A673 (cell line): ENCODE measurements at regions not wholly inside any gene's neighbourhood (a gene's known extent, or its start where the extent isn't known, plus 50 kb on each side); places are given as distances from the start of the nearest gene placed in this dataset.

Experiments used
- BruUV-seq: library from RNA; stranded (reverse); fragments of 400-500 nt; replicated peaks from 2 replicates; lab custom pipeline; 2021; lab: Mats Ljungman, UMichigan
- CTCF ChIA-PET: fragments of 300-600 bp; sonication (Branson Sonifier 250); formaldehyde crosslinking; loops from one replicate; lab custom pipeline; 2022; ENCODE audit warnings: antibody characterized with exemption; lab: Charles Lee
- POLR2A ChIA-PET: fragments of 300-600 bp; sonication (Branson Sonifier 250); formaldehyde crosslinking; loops from one replicate; lab custom pipeline; 2022; ENCODE audit warnings: antibody characterized with exemption; ENCODE audit not compliant: low non-redundant PET; lab: Charles Lee
- DNase-seq: peaks from one replicate; pipeline ENCODE4 v3.0.0-alpha.2; 2015; ENCODE audit warnings: low spot score
- H3K27ac ChIP-seq: fragments of 200-600 bp; sonication (generic); 2 replicates; pipeline ENCODE4 v1.5.1; 2016; ENCODE audit warnings: mixed run types, low read depth, mild to moderate bottlenecking, mixed read lengths, antibody characterized with exemption, low read length; ENCODE audit not compliant: poor library complexity, severe bottlenecking
- H3K27me3 ChIP-seq: fragments of 200-600 bp; sonication (generic); replicated peaks from 2 replicates; pipeline ENCODE4 v1.6.1; 2017; ENCODE audit warnings: mixed run types, low read depth, mild to moderate bottlenecking, mixed read lengths, antibody characterized with exemption, low read length; ENCODE audit not compliant: insufficient read depth, poor library complexity
- H3K36me3 ChIP-seq: fragments of 200-600 bp; sonication (generic); 2 replicates; pipeline ENCODE4 v1.6.1; 2016; ENCODE audit warnings: mixed run types, mild to moderate bottlenecking, mixed read lengths, antibody characterized with exemption, low read length; ENCODE audit not compliant: insufficient read depth, poor library complexity, severe bottlenecking
- H3K4me1 ChIP-seq: fragments of 200-600 bp; sonication (generic); 2 replicates; pipeline ENCODE4 v1.6.1; 2017; ENCODE audit warnings: mixed run types, mild to moderate bottlenecking, mixed read lengths, antibody characterized with exemption, low read length; ENCODE audit not compliant: insufficient read depth, poor library complexity, severe bottlenecking
- H3K4me3 ChIP-seq: fragments of 200-600 bp; sonication (generic); 2 replicates; pipeline ENCODE4 v1.5.1; 2016; ENCODE audit warnings: low read depth, mixed run types, mild to moderate bottlenecking, mixed read lengths, low read length; ENCODE audit not compliant: poor library complexity, severe bottlenecking
- H3K9me3 ChIP-seq: fragments of 200-600 bp; sonication (generic); 2 replicates; pipeline ENCODE4 v1.6.1; 2016; ENCODE audit warnings: mixed run types, low read depth, mild to moderate bottlenecking, mixed read lengths, antibody characterized with exemption, low read length; ENCODE audit not compliant: poor library complexity, severe bottlenecking
- EZH2 ChIP-seq: fragments of 200-600 bp; sonication (generic); IDR thresholded peaks from 2 replicates; pipeline ENCODE4 v1.6.1; 2017; ENCODE audit warnings: borderline replicate concordance, low read depth, mild to moderate bottlenecking, mixed read lengths, antibody characterized with exemption, low read length; ENCODE audit not compliant: poor library complexity, severe bottlenecking
- intact Hi-C: fragments of 100-400 bp; cut with micrococcal nuclease; formaldehyde crosslinking; loops from one replicate; pipeline ENCODE4 v1.10.0; 2022; ENCODE audit not compliant: unreplicated experiment
- TF ChIP-seq, protein P1 (sequence below): fragments of 300-800, 200-600 bp; sonication (generic); conservative IDR thresholded peaks from 2 replicates; pipeline ENCODE4 v1.5.1; 2017; ENCODE audit warnings: low read depth, mild to moderate bottlenecking, antibody characterized with exemption, low read length, moderate library complexity, mixed read lengths

GRCh38 chr11:28938091-28938490 is 829.9 kb downstream of the METTL15 start:
- no peaks in the 10 kb centered on the region for H3K36me3 ChIP-seq
- TF ChIP-seq, protein P1, sequence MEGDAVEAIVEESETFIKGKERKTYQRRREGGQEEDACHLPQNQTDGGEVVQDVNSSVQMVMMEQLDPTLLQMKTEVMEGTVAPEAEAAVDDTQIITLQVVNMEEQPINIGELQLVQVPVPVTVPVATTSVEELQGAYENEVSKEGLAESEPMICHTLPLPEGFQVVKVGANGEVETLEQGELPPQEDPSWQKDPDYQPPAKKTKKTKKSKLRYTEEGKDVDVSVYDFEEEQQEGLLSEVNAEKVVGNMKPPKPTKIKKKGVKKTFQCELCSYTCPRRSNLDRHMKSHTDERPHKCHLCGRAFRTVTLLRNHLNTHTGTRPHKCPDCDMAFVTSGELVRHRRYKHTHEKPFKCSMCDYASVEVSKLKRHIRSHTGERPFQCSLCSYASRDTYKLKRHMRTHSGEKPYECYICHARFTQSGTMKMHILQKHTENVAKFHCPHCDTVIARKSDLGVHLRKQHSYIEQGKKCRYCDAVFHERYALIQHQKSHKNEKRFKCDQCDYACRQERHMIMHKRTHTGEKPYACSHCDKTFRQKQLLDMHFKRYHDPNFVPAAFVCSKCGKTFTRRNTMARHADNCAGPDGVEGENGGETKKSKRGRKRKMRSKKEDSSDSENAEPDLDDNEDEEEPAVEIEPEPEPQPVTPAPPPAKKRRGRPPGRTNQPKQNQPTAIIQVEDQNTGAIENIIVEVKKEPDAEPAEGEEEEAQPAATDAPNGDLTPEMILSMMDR: no peak
- no peak for TF ChIP-seq EZH2
- ChIA-PET POLR2A (no interaction called here), CTCF (no interaction called here)
- no peaks in the 10 kb centered on the region for H3K27me3 ChIP-seq
- H3K4me3 ChIP-seq: no peak overlapping the region
- intact Hi-C loops: no loop called here
- no peaks in the 10 kb centered on the region for H3K9me3 ChIP-seq
- H3K4me1 ChIP-seq: no peaks in the 10 kb centered on the region
- no TSS peak for BruUV-seq
- no peak for DNase-seq
- H3K27ac ChIP-seq: no peak overlapping the region

DNA sequence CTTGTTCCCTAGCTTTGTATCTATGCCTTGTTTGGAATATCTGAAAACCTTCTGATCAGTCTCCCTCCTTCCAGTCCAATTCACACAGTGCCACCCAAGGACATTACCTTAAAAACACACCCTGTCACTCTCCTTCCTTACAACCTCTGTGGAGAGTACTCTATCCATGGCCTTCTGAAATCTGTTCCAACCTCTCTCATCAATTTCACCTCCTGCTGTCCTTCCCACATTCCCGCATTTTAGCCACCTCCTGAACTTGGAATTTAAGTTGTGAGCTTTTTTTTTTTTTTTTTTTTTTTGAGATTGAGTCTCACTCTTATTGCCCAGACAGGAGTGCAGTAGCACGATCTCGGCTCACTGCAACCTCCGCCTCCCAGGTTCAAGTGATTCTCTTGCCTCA is 824.8 kb downstream of the METTL15 start:
- TF ChIP-seq EZH2: no peak
- TF ChIP-seq, protein P1: no peak
- Histone ChIP-seq H3K4me1 (no peaks in the 10 kb centered on the region), H3K36me3 (no peaks in the 10 kb centered on the region), H3K9me3 (peaks cover 18% of the 10 kb centered on the region), H3K4me3 (no peak overlapping the region), H3K27ac (no peak overlapping the region), H3K27me3 (no peaks in the 10 kb centered on the region)
- POLR2A ChIA-PET: no interaction called here
- no TSS peak for BruUV-seq
- DNase-seq: no peak
- intact Hi-C loops: no loop called here
- CTCF ChIA-PET: interaction anchor here (0.6 kb wide), 1 partner anchor 1231 kb away, joined by 3 read pairs; no protein-coding TSS in a partner anchor

DNA sequence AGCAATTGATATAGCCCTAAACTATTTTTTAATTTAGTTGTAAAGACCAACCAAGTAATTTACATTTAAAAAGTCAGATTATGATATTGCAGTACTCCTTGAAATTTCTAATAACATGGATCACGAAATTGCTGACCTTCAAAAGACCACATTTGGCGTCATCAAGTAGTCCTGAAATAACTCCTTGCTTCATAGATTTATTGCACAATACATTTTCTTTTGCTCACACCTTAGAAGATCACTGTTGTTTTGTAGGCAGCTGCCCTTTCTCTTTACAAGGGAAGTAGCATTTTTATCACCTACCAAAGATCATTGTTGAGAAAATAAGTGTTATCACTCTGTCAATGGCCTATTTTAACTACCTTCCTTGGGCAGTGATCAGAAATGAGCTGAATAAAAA is 815.8 kb downstream of the METTL15 start:
- no peaks in the 10 kb centered on the region for H3K27me3 ChIP-seq
- ChIA-PET CTCF (no interaction called here), POLR2A (no interaction called here)
- no peak overlapping the region for H3K4me3 ChIP-seq
- no peak for DNase-seq
- H3K4me1 ChIP-seq: no peaks in the 10 kb centered on the region
- no TSS peak for BruUV-seq
- H3K27ac ChIP-seq: no peak overlapping the region
- no peaks in the 10 kb centered on the region for H3K36me3 ChIP-seq
- no peaks in the 10 kb centered on the region for H3K9me3 ChIP-seq
- intact Hi-C loops: no loop called here
- TF ChIP-seq, protein P1: no peak
- TF ChIP-seq EZH2: no peak
